ENCODE measurements at regions not wholly inside any gene's neighbourhood (a gene's known extent, or its start where the extent isn't known, plus 50 kb on each side); places are given as distances from the start of the nearest gene placed in this dataset.

- peaks cover 9% of the 10 kb centered on the region; the same call in 1 of the 2 replicates for H3K4me1 ChIP-seq (replicated peaks; ENCODE audit: insufficient read depth)
- no peaks in the 10 kb centered on the region for H3K9me2 ChIP-seq (ENCODE audit: insufficient read depth)
- H3K27ac ChIP-seq = no peak overlapping the region
- H4K20me1 ChIP-seq (ENCODE audit: insufficient read depth) = no peaks in the 10 kb centered on the region
- DNase-seq = no peak
- no peaks in the 10 kb centered on the region for H3K79me2 ChIP-seq (ENCODE audit: low read depth)
- no peak overlapping the region for H3K4me2 ChIP-seq
- ChIA-PET CTCF (no interaction called here), POLR2A (ENCODE audit: unreplicated experiment) (no interaction called here)
- TF ChIP-seq CTCF (conservative IDR thresholded peaks at IDR 0.05) (no peak), EZH2 (IDR thresholded peaks at IDR 0.05; ENCODE audit: low read depth) (no peak)
- H3K4me3 ChIP-seq = no peak overlapping the region
- no TSS peak for BruUV-seq (replicated peaks)
- no peak overlapping the region for H2AFZ ChIP-seq
- H3K27me3 ChIP-seq (ENCODE audit: insufficient read depth, low read depth) = no peaks in the 10 kb centered on the region
- intact Hi-C loops (cut with micrococcal nuclease; ENCODE audit: unreplicated experiment) = no loop called here
- H3F3A ChIP-seq (ENCODE audit: insufficient read depth, low read depth) = 0 out of 2 replicates have a peak, but pooled peaks cover 5% of the 10 kb centered on the region
- H3K36me3 ChIP-seq (ENCODE audit: low read depth) = no peaks in the 10 kb centered on the region
- H3K9me3 ChIP-seq (ENCODE audit: insufficient read depth, low read depth) = no peaks in the 10 kb centered on the region; the same call in 1 of the 2 replicates
Observed at GRCh38 chr15:35872577-35872976, 326.6 kb upstream of the DPH6 start.

GRCh38 chr15:35874260-35874905, 328.4 kb upstream of the DPH6 start:
- no peaks in the 10 kb centered on the region for H3K27me3 ChIP-seq (ENCODE audit: insufficient read depth, low read depth)
- H3F3A ChIP-seq (ENCODE audit: insufficient read depth, low read depth) = 0 out of 2 replicates have a peak, but pooled peaks cover 5% of the 10 kb centered on the region
- DNase-seq = peak; percentile 14 to 63
- H4K20me1 ChIP-seq (ENCODE audit: insufficient read depth) = no peaks in the 10 kb centered on the region
- 0 out of 2 replicates have a peak overlapping the region, but pooled peaks have one; percentile 16 for H3K4me2 ChIP-seq
- no peak overlapping the region for H2AFZ ChIP-seq
- CTCF ChIA-PET = no interaction called here
- H3K9me3 ChIP-seq (ENCODE audit: insufficient read depth, low read depth) = no peaks in the 10 kb centered on the region; the same call in 1 of the 2 replicates
- intact Hi-C loops (cut with micrococcal nuclease; ENCODE audit: unreplicated experiment) = no loop called here
- no TSS peak for BruUV-seq (replicated peaks)
- H3K4me3 ChIP-seq = no peak overlapping the region
- peaks cover 9% of the 10 kb centered on the region; the same call in 1 of the 2 replicates for H3K4me1 ChIP-seq (replicated peaks; ENCODE audit: insufficient read depth)
- no peaks in the 10 kb centered on the region for H3K36me3 ChIP-seq (ENCODE audit: low read depth)
- TF ChIP-seq EZH2 (IDR thresholded peaks at IDR 0.05; ENCODE audit: low read depth) (no peak), CTCF (conservative IDR thresholded peaks at IDR 0.05) (no peak)
- no peaks in the 10 kb centered on the region for H3K79me2 ChIP-seq (ENCODE audit: low read depth)
- H3K9me2 ChIP-seq (ENCODE audit: insufficient read depth) = no peaks in the 10 kb centered on the region
- POLR2A ChIA-PET (ENCODE audit: unreplicated experiment) = interaction anchor here (0.6 kb wide), 1 partner anchor 10 kb away, joined by 7 read pairs; no protein-coding TSS in a partner anchor
- H3K27ac ChIP-seq = peak overlapping the region; percentile 66

- ChIA-PET CTCF (no interaction called here), POLR2A (ENCODE audit: unreplicated experiment) (no interaction called here)
- no peaks in the 10 kb centered on the region for H4K20me1 ChIP-seq (ENCODE audit: insufficient read depth)
- H3K27ac ChIP-seq = no peak overlapping the region
- BruUV-seq (replicated peaks) = no TSS peak
- H3K9me2 ChIP-seq (ENCODE audit: insufficient read depth) = no peaks in the 10 kb centered on the region
- H3K4me3 ChIP-seq = no peak overlapping the region
- no peak for TF ChIP-seq CTCF (conservative IDR thresholded peaks at IDR 0.05)
- no peak for TF ChIP-seq EZH2 (IDR thresholded peaks at IDR 0.05; ENCODE audit: low read depth)
- no peak for DNase-seq
- H3K4me2 ChIP-seq = no peak overlapping the region
- H3K36me3 ChIP-seq (ENCODE audit: low read depth) = no peaks in the 10 kb centered on the region
- H2AFZ ChIP-seq = no peak overlapping the region
- peaks cover 9% of the 10 kb centered on the region; the same call in 1 of the 2 replicates for H3K4me1 ChIP-seq (replicated peaks; ENCODE audit: insufficient read depth)
- 0 out of 2 replicates have a peak, but pooled peaks cover 5% of the 10 kb centered on the region for H3F3A ChIP-seq (ENCODE audit: insufficient read depth, low read depth)
- H3K9me3 ChIP-seq (ENCODE audit: insufficient read depth, low read depth) = no peaks in the 10 kb centered on the region; the same call in 1 of the 2 replicates
- intact Hi-C loops (cut with micrococcal nuclease; ENCODE audit: unreplicated experiment) = no loop called here
- H3K27me3 ChIP-seq (ENCODE audit: insufficient read depth, low read depth) = no peaks in the 10 kb centered on the region
- no peaks in the 10 kb centered on the region for H3K79me2 ChIP-seq (ENCODE audit: low read depth)
Observed at GRCh38 chr15:35876762-35877161, 330.8 kb upstream of the DPH6 start.

Measured in PC-9 (cell line).